OCI-LY3 (cell line): ENCODE measurements at regions not wholly inside any gene's neighbourhood (a gene's known extent, or its start where the extent isn't known, plus 50 kb on each side); places are given as distances from the start of the nearest gene placed in this dataset.

Experiments used
- H2AFZ ChIP-seq: fragments of 200-600, 300-600 bp; shearing (Covaris generic); 2 replicates; pipeline ENCODE4 v1.6.0; 2014; ENCODE audit warnings: antibody characterized with exemption, low read depth, low read length
- H3K27ac ChIP-seq: fragments of 200-600, 300-600 bp; sonication (generic); 2 replicates; pipeline ENCODE4 v1.5.1; 2014; ENCODE audit warnings: mild to moderate bottlenecking, low read length, moderate library complexity, mixed read lengths
- H3K27me3 ChIP-seq: fragments of 200-600, 300-600 bp; sonication (generic); 2 replicates; pipeline ENCODE4 v1.6.1; 2014; ENCODE audit warnings: low read depth, low read length, mixed read lengths
- H3K36me3 ChIP-seq: fragments of 200-600, 300-600 bp; sonication (generic); replicated peaks from 2 replicates; pipeline ENCODE3; 2014; ENCODE audit warnings: low read depth, low read length, mixed read lengths
- H3K4me1 ChIP-seq: fragments of 300-600, 200-600 bp; sonication (generic); 2 replicates; pipeline ENCODE4 v1.6.1; 2014; ENCODE audit warnings: low read length, mixed read lengths
- H3K4me2 ChIP-seq: fragments of 200-600, 300-600 bp; sonication (generic); 2 replicates; pipeline ENCODE4 v1.6.1; 2014; ENCODE audit warnings: low read length, mixed read lengths
- H3K4me3 ChIP-seq: fragments of 300-600, 200-600 bp; sonication (generic); 2 replicates; pipeline ENCODE4 v1.5.1; 2014; ENCODE audit warnings: antibody characterized with exemption, mild to moderate bottlenecking, low read length, moderate library complexity
- H3K79me2 ChIP-seq: fragments of 300-600, 200-600 bp; shearing (Covaris generic); 2 replicates; pipeline ENCODE4 v1.6.1; 2014; ENCODE audit warnings: mild to moderate bottlenecking, low read length, mixed read lengths
- H3K9ac ChIP-seq: fragments of 300-600, 200-600 bp; shearing (Covaris generic); 2 replicates; pipeline ENCODE4 v1.6.0; 2014; ENCODE audit warnings: mild to moderate bottlenecking, low read length, moderate library complexity
- H3K9me3 ChIP-seq: fragments of 200-600, 300-600 bp; shearing (Covaris generic); 2 replicates; pipeline ENCODE4 v1.6.1; 2014; ENCODE audit warnings: low read length, mixed read lengths; ENCODE audit not compliant: insufficient read depth
- H4K20me1 ChIP-seq: fragments of 200-600, 300-600 bp; sonication (generic); 2 replicates; pipeline ENCODE4 v1.6.1; 2016; ENCODE audit warnings: low read length, mixed read lengths; ENCODE audit not compliant: insufficient read depth
- CTCF ChIP-seq: fragments of 200-600, 300-600 bp; sonication (generic); IDR thresholded peaks from 2 replicates; pipeline ENCODE4 v1.5.1; 2014; ENCODE audit warnings: antibody characterized with exemption, low read length, low read depth
- EZH2phosphoT487 ChIP-seq: fragments of 200-600 bp; shearing (Covaris generic); IDR thresholded peaks from 2 replicates; pipeline ENCODE4 v1.6.1; 2018; ENCODE audit warnings: antibody characterized with exemption, mixed run types, low read depth

GRCh38 chr5:155799308-155799707 is 527.7 kb upstream of the SGCD start:
- H3K4me3 ChIP-seq = no peak overlapping the region
- no peaks in the 10 kb centered on the region for H4K20me1 ChIP-seq
- H3K4me1 ChIP-seq = no peaks in the 10 kb centered on the region
- no peaks in the 10 kb centered on the region for H3K27me3 ChIP-seq
- H3K4me2 ChIP-seq = no peak overlapping the region
- no peak overlapping the region for H2AFZ ChIP-seq
- no peaks in the 10 kb centered on the region for H3K79me2 ChIP-seq
- no peaks in the 10 kb centered on the region for H3K36me3 ChIP-seq
- H3K9me3 ChIP-seq = no peaks in the 10 kb centered on the region
- no peak overlapping the region for H3K9ac ChIP-seq
- TF ChIP-seq CTCF (no peak), EZH2phosphoT487 (no peak)
- H3K27ac ChIP-seq = no peak overlapping the region

GRCh38 chr5:155807884-155808576 is 518.9 kb upstream of the SGCD start:
- H2AFZ ChIP-seq = no peak overlapping the region
- TF ChIP-seq EZH2phosphoT487 = no peak
- TF ChIP-seq CTCF = no peak
- no peaks in the 10 kb centered on the region for H3K27me3 ChIP-seq
- H3K9ac ChIP-seq = no peak overlapping the region
- no peaks in the 10 kb centered on the region for H3K9me3 ChIP-seq
- no peak overlapping the region for H3K4me3 ChIP-seq
- H3K4me1 ChIP-seq = no peaks in the 10 kb centered on the region
- no peaks in the 10 kb centered on the region for H4K20me1 ChIP-seq
- H3K4me2 ChIP-seq = no peak overlapping the region
- no peaks in the 10 kb centered on the region for H3K79me2 ChIP-seq
- no peaks in the 10 kb centered on the region for H3K36me3 ChIP-seq
- no peak overlapping the region for H3K27ac ChIP-seq

- Histone ChIP-seq H3K9me3 (no peaks in the 10 kb centered on the region), H3K9ac (no peak overlapping the region)
- TF ChIP-seq CTCF (no peak), EZH2phosphoT487 (no peak)
These were observed 511.7 kb upstream of the SGCD start for GRCh38 chr5:155815248-155815647.

GRCh38 chr5:155822177-155822576 is 504.8 kb upstream of the SGCD start:
- Histone ChIP-seq H3K36me3 (no peaks in the 10 kb centered on the region), H3K4me2 (no peak overlapping the region)

More at GRCh38 chr5:155815248-155815647, 511.7 kb upstream of the SGCD start:
- H3K36me3 ChIP-seq = no peaks in the 10 kb centered on the region
- no peak overlapping the region for H3K4me3 ChIP-seq
- no peak overlapping the region for H2AFZ ChIP-seq
- H3K27ac ChIP-seq = no peak overlapping the region
- no peaks in the 10 kb centered on the region for H4K20me1 ChIP-seq
- H3K4me1 ChIP-seq = no peaks in the 10 kb centered on the region
- H3K79me2 ChIP-seq = no peaks in the 10 kb centered on the region
- no peak overlapping the region for H3K4me2 ChIP-seq
- H3K27me3 ChIP-seq = no peaks in the 10 kb centered on the region

More at GRCh38 chr5:155822177-155822576, 504.8 kb upstream of the SGCD start:
- Histone ChIP-seq H3K4me1 (no peaks in the 10 kb centered on the region), H3K9ac (no peak overlapping the region), H3K27ac (no peak overlapping the region), H2AFZ (no peak overlapping the region), H4K20me1 (no peaks in the 10 kb centered on the region), H3K9me3 (no peaks in the 10 kb centered on the region), H3K79me2 (no peaks in the 10 kb centered on the region), H3K4me3 (no peak overlapping the region), H3K27me3 (no peaks in the 10 kb centered on the region)
- TF ChIP-seq EZH2phosphoT487 (no peak), CTCF (no peak)
